ENCODE measurements at regions not wholly inside any gene's neighbourhood (a gene's known extent, or its start where the extent isn't known, plus 50 kb on each side); places are given as distances from the start of the nearest gene placed in this dataset.

GRCh38 chr7:51634538-51634937, 317.9 kb upstream of the COBL start:
- no peak overlapping the region for H2BK5ac ChIP-seq (ENCODE audit: low read depth, low read length, poor library complexity, severe bottlenecking)
- no peaks in the 10 kb centered on the region for H3K9me1 ChIP-seq (ENCODE audit: insufficient read depth, low read length)
- H2AK5ac ChIP-seq (ENCODE audit: low read depth, low read length): no peak overlapping the region
- H4K20me1 ChIP-seq (ENCODE audit: insufficient read depth, low read length): no peaks in the 10 kb centered on the region
- H3K4me2 ChIP-seq (ENCODE audit: low read depth, low read length): no peak overlapping the region
- no peak overlapping the region for H2AK9ac ChIP-seq (replicated peaks; ENCODE audit: low read depth, low read length, poor library complexity)
- no peak overlapping the region for H2BK20ac ChIP-seq (ENCODE audit: low read depth, low read length)
- H3K4me1 ChIP-seq (ENCODE audit: control insufficient read depth, insufficient read depth, low read length): no peaks in the 10 kb centered on the region
- no peaks in the 10 kb centered on the region for H3K36me3 ChIP-seq (ENCODE audit: control insufficient read depth, insufficient read depth, low read length)
- no peaks in the 10 kb centered on the region for H3K79me1 ChIP-seq (ENCODE audit: low read depth in 1 of 2, low read length in 2 of 2)
- ChIA-PET CTCF (no interaction called here), POLR2A (ENCODE audit: unreplicated experiment) (no interaction called here)
- H3K18ac ChIP-seq (ENCODE audit: low read depth, low read length): no peak overlapping the region
- H3K9me3 ChIP-seq (ENCODE audit: control insufficient read depth, insufficient read depth, low read length): peaks cover 29% of the 10 kb centered on the region
- no peak overlapping the region for H3K4ac ChIP-seq (ENCODE audit: low read depth, low read length)
- H4K8ac ChIP-seq (ENCODE audit: low read depth in 2 of 2, low read length in 2 of 2): no peak overlapping the region
- H3K27me3 ChIP-seq (ENCODE audit: control insufficient read depth, insufficient read depth, low read length): no peaks in the 10 kb centered on the region
- in situ Hi-C loops (cut with MboI; ENCODE audit: low sequenced_read_pairs): no loop called here
- H3K56ac ChIP-seq (ENCODE audit: extremely low read depth, insufficient read depth, low read length): no peak overlapping the region
- H3K27ac ChIP-seq (ENCODE audit: insufficient read depth, low read length): no peak overlapping the region
- no peak overlapping the region for H2BK15ac ChIP-seq (ENCODE audit: low read depth, low read length)
- H2BK120ac ChIP-seq (ENCODE audit: low read depth, low read length): no peak overlapping the region
- no peak overlapping the region for H3K14ac ChIP-seq (replicated peaks; ENCODE audit: low read depth, low read length)
- no peak for DNase-seq
- intact Hi-C loops (cut with micrococcal nuclease): no loop called here
- no peak overlapping the region for H3K4me3 ChIP-seq (ENCODE audit: insufficient read depth, low read depth, low read length)
- no peak overlapping the region for H3K23ac ChIP-seq (ENCODE audit: low read depth, low read length)
- TF ChIP-seq MXI1 (IDR thresholded peaks at IDR 0.05; ENCODE audit: borderline replicate concordance, low read depth, low read length): no peak
- TF ChIP-seq MAZ (IDR thresholded peaks at IDR 0.05; ENCODE audit: borderline replicate concordance, low read depth, low read length): no peak
- no peak for TF ChIP-seq NFE2L2 (IDR thresholded peaks at IDR 0.05; ENCODE audit: low read depth, low read length)
- TF ChIP-seq CHD1 (IDR thresholded peaks at IDR 0.05; ENCODE audit: low read depth, low read length): no peak
- TF ChIP-seq RCOR1 (IDR thresholded peaks at IDR 0.05; ENCODE audit: insufficient replicate concordance, low read length): no peak
- no peak for TF ChIP-seq USF2 (IDR thresholded peaks at IDR 0.05; ENCODE audit: low read depth, low read length)
- TF ChIP-seq MAFK (IDR thresholded peaks at IDR 0.05; ENCODE audit: low read depth, low read length): no peak
- no peak for TF ChIP-seq RFX5 (IDR thresholded peaks at IDR 0.05; ENCODE audit: low read depth, low read length)
- TF ChIP-seq RAD21 (IDR thresholded peaks at IDR 0.05; ENCODE audit: low read length): no peak
- no peak for TF ChIP-seq FOS (IDR thresholded peaks at IDR 0.05; ENCODE audit: low read depth, low read length)
- TF ChIP-seq POLR2A (IDR thresholded peaks at IDR 0.05; ENCODE audit: low read depth, low read length): no peak
- no peak for TF ChIP-seq CTCF (conservative IDR thresholded peaks at IDR 0.05; ENCODE audit: low read depth, low read length)
- no peak for TF ChIP-seq BHLHE40 (IDR thresholded peaks at IDR 0.05; ENCODE audit: low read depth, low read length)
- TF ChIP-seq SMC3 (IDR thresholded peaks at IDR 0.05; ENCODE audit: low read depth, low read length): no peak
- no peak for TF ChIP-seq ELK1 (IDR thresholded peaks at IDR 0.05; ENCODE audit: borderline replicate concordance, low read depth, low read length)
- no peak for TF ChIP-seq CEBPB (IDR thresholded peaks at IDR 0.05; ENCODE audit: low read depth, low read length)
- ATAC-seq (ENCODE audit: low read depth): no peak
- no TSS peak for BruUV-seq (replicated peaks)
- H2AFZ ChIP-seq (replicated peaks; ENCODE audit: low read length, poor library complexity): no peak overlapping the region
- H4K91ac ChIP-seq (ENCODE audit: insufficient read depth, low read depth, low read length): no peak overlapping the region
- H4K5ac ChIP-seq (ENCODE audit: low read depth, low read length): no peak overlapping the region
- no peak overlapping the region for H3K9ac ChIP-seq (ENCODE audit: low read depth, low read length)
- 0% methylated on average over 1 of the region's 2 CpGs; no CpG with 5 or more reads in 1 of the 2 experiments for WGBS, 2 experiments (ENCODE audit: extremely low coverage in 2 of 2, insufficient read length in 1 of 2)
- dilution Hi-C loops (cut with HindIII; ENCODE audit: low sequenced_read_pairs, unreplicated experiment): no loop called here
